DMS53 treated with DMSO at 0.1 percent for 48 hours (cell line): ENCODE measurements at regions not wholly inside any gene's neighbourhood (a gene's known extent, or its start where the extent isn't known, plus 50 kb on each side); places are given as distances from the start of the nearest gene placed in this dataset.

Experiments used
- DNase-seq: peaks from one replicate; lab custom pipeline; 2025; ENCODE audit not compliant: unreplicated experiment; lab: John Stamatoyannopoulos, UW

- no peak for DNase-seq
Observed at GRCh38 chr16:86926181-86927094, 348.1 kb downstream of the FOXL1 start.

- no peak for DNase-seq
Observed at GRCh38 chr16:86927699-86928098, 349.4 kb downstream of the FOXL1 start.

GRCh38 chr16:86928523-86929011 is 350.2 kb downstream of the FOXL1 start:
- DNase-seq: no peak

- no peak for DNase-seq
Observed at GRCh38 chr16:86929057-86929871, 350.9 kb downstream of the FOXL1 start.

- no peak for DNase-seq
Observed at GRCh38 chr16:86930001-86930400, 351.7 kb downstream of the FOXL1 start.

GRCh38 chr16:86930663-86931373 is 352.5 kb downstream of the FOXL1 start:
- no peak for DNase-seq

- no peak for DNase-seq
Observed at GRCh38 chr16:86931410-86931941, 353.1 kb downstream of the FOXL1 start.

- no peak for DNase-seq
Observed at GRCh38 chr16:86932130-86932982, 354.0 kb downstream of the FOXL1 start.

GRCh38 chr16:86934581-86935375 is 356.4 kb downstream of the FOXL1 start:
- DNase-seq: no peak

- DNase-seq: no peak
Observed at GRCh38 chr16:86939609-86940008, 361.3 kb downstream of the FOXL1 start.

- DNase-seq: no peak
Observed at GRCh38 chr16:86941731-86942130, 363.4 kb downstream of the FOXL1 start.

- no peak for DNase-seq
Observed at GRCh38 chr16:86942151-86943051, 364.1 kb downstream of the FOXL1 start.

- DNase-seq: no peak
Observed at GRCh38 chr16:86945166-86945900, 367.0 kb downstream of the FOXL1 start.

- DNase-seq: no peak
Observed at GRCh38 chr16:86946396-86946795, 368.0 kb downstream of the FOXL1 start.

GRCh38 chr16:86946981-86947380 is 368.6 kb downstream of the FOXL1 start:
- no peak for DNase-seq

- DNase-seq: no peak
Observed at GRCh38 chr16:86948046-86948445, 369.1 kb downstream of the C16orf95 start.

- DNase-seq: no peak
Observed at GRCh38 chr16:86949116-86949515, 368.1 kb downstream of the C16orf95 start.
